H1 (cell line): ENCODE measurements at regions not wholly inside any gene's neighbourhood (a gene's known extent, or its start where the extent isn't known, plus 50 kb on each side); places are given as distances from the start of the nearest gene placed in this dataset.

Source experiments
- ATF3 ChIP-seq: IDR thresholded peaks from 2 replicates; pipeline ENCODE4 v1.6.1; 2011; ENCODE audit warnings: low read depth, mild to moderate bottlenecking, low read length; ENCODE audit not compliant: insufficient read depth
- EP300 ChIP-seq, 2 experiments: IDR thresholded peaks; 1 replicate in 1 of 2; 2 replicates in 1 of 2; pipeline ENCODE4 v1.6.1; 2011 to 2012; ENCODE audit warnings: low read depth in 2 of 2, low read length in 2 of 2, mild to moderate bottlenecking in 2 of 2, borderline replicate concordance in 1 of 2, inconsistent platforms in 1 of 2, moderate library complexity in 1 of 2
- TF ChIP-seq, protein P1 (sequence below), 3 experiments: IDR thresholded peaks; 1 replicate in 2 of 3; 2 replicates in 1 of 3; pipeline versions ENCODE4 v1.5.1 to v1.6.1; 2011; ENCODE audit warnings: low read length in 3 of 3, mild to moderate bottlenecking in 3 of 3, inconsistent platforms in 2 of 3, low read depth in 1 of 3, moderate library complexity in 1 of 3; ENCODE audit not compliant: insufficient read depth in 1 of 3; ENCODE audit errors: control extremely low read depth in 1 of 3

DNA sequence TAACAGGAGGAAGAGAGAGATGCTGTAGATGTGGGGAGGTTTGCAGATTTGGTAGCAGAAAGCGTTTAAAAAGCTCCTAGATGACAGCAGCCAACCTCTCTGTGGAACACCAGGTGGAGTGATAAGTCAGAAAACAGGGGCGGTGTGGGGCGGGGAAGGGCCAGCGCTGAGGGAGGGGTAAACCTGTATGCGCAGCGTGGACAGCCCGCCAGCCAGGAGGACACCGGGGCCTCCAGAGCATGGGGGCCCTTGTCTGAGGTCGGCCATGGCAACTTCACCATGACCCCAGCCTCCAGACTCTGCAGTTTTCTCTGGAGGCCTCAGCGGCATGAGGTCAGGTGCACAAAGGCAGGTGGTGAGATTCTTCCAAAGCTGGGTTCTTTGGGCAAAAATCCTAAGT, 423.7 kb downstream of the BRD1 start:
- TF ChIP-seq, protein P1, sequence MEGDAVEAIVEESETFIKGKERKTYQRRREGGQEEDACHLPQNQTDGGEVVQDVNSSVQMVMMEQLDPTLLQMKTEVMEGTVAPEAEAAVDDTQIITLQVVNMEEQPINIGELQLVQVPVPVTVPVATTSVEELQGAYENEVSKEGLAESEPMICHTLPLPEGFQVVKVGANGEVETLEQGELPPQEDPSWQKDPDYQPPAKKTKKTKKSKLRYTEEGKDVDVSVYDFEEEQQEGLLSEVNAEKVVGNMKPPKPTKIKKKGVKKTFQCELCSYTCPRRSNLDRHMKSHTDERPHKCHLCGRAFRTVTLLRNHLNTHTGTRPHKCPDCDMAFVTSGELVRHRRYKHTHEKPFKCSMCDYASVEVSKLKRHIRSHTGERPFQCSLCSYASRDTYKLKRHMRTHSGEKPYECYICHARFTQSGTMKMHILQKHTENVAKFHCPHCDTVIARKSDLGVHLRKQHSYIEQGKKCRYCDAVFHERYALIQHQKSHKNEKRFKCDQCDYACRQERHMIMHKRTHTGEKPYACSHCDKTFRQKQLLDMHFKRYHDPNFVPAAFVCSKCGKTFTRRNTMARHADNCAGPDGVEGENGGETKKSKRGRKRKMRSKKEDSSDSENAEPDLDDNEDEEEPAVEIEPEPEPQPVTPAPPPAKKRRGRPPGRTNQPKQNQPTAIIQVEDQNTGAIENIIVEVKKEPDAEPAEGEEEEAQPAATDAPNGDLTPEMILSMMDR (IDR thresholded peaks at IDR 0.05; ENCODE audit: control extremely low read depth in 1 of 3, insufficient read depth in 1 of 3, low read depth in 1 of 3, low read length in 3 of 3), result no peak
- no peak for TF ChIP-seq ATF3
- no peak for TF ChIP-seq EP300 (IDR thresholded peaks at IDR 0.05; ENCODE audit: borderline replicate concordance in 1 of 2, low read depth in 2 of 2, low read length in 2 of 2)
